ENCODE measurements at regions not wholly inside any gene's neighbourhood (a gene's known extent, or its start where the extent isn't known, plus 50 kb on each side); places are given as distances from the start of the nearest gene placed in this dataset.

DNA sequence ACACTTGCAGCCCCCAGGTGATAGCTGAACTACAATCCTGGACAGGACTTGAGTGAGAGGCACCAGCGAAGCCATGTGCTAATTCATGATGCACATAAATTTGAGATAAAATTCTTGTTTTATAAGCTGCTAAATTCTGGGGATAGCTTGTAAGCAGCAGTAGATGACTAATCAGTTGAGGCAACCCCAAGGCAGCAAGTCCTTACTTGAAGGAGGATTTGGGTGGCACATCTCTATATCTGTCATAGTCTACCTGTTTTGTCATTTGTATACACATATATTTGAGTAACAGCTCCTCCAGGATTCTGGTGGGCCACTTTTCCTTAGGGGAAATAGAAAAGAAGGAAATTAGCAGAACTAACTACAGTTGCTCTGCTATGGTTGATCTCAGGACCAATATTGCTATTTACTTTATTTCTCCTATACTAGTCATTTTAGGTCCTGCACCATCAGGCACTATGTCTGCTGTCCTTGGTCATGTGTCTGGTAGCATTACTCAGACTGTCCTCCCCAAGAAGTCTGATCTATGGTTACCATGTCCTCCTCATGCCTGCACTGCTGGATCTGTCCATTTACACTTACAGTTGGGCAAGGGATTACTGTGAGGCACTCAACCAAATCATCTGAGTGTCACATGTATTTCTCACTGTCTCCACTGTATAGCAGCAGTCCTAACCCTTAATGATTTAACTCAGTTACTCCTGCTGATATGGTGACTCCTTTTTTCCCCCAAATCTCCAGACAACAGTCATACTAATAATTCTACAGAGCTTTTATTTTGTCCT is 436.0 kb upstream of the CWC22 start:
- H3K4me3 Mint-ChIP-seq = no peak overlapping the region
- no peak for ATAC-seq (replicated peaks)
- H3K4me1 Mint-ChIP-seq = no peaks in the 10 kb centered on the region
- H3K27me3 Mint-ChIP-seq = peaks cover 4% of the 10 kb centered on the region
- peaks cover 3% of the 10 kb centered on the region for H3K9me3 Mint-ChIP-seq
- no peaks in the 10 kb centered on the region for H3K36me3 Mint-ChIP-seq (ENCODE audit: low read depth)
- no peak overlapping the region for H3K27ac Mint-ChIP-seq

DNA sequence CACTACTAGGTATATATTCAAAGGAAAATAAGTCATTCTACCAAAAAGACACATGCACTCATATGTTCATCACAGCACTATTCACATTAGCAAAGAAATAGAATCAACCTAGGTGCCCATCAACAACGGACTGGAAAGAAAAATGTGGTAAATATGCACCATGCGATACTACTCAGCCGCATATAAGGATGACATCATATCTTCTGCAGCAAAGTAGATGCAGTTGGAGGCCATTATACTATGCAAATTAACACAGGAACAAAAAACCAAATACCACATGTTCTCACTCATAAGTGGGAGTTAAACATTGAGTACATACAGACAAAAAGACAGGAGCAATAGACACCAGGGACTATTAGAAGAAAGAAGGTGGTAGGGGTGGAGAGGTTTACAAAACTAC is 412.1 kb upstream of the CWC22 start:
- H3K36me3 Mint-ChIP-seq (ENCODE audit: low read depth) = no peaks in the 10 kb centered on the region
- H3K4me1 Mint-ChIP-seq = no peaks in the 10 kb centered on the region
- no peak for ATAC-seq (replicated peaks)
- no peak overlapping the region for H3K4me3 Mint-ChIP-seq
- H3K27ac Mint-ChIP-seq = no peak overlapping the region
- H3K27me3 Mint-ChIP-seq = peaks cover under 1% of the 10 kb centered on the region
- H3K9me3 Mint-ChIP-seq = no peaks in the 10 kb centered on the region

DNA sequence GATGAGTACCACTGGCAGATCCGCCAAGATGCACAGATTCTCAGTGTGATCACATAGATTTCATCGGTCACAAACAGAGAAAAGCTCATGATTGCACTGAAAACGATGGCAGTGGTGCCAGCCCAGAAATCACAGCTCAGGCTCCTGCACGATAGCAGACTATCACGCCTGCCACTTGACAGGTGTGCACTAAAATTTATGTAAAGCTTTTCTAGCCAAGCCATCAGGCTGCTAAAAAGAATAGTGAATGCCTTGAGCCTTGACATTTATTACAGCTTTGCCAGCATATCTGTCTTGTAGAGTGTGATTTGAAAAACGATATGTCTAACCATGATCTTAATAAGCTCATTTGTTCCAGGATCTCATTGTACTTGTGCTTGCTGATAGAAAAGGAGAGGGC is 409.5 kb upstream of the CWC22 start:
- Mint-ChIP-seq H3K9me3 (no peaks in the 10 kb centered on the region), H3K27ac (no peak overlapping the region), H3K36me3 (ENCODE audit: low read depth) (no peaks in the 10 kb centered on the region), H3K27me3 (peaks cover 4% of the 10 kb centered on the region), H3K4me3 (no peak overlapping the region), H3K4me1 (no peaks in the 10 kb centered on the region)
- ATAC-seq (replicated peaks) = no peak

DNA sequence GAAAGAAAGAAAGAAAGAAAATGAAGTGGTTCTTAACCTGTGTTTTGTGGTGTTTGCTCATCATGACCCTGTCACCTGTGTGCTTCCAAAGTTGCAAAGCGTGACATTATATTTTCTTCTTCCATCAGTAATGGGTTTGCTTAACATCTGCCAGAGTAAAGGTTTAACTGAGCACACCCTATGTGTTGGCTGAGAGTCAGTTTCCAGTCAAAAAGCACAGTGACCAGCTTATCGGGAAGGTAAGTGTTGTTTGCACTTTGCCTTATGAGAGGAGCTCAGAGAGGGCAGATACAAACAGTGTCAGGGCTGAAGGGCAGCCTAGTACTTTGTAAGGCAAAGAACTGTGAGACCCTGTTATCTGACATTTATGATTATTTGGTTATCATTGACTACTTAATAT is 406.2 kb upstream of the CWC22 start:
- ATAC-seq (replicated peaks) = no peak
- no peaks in the 10 kb centered on the region for H3K4me1 Mint-ChIP-seq
- H3K4me3 Mint-ChIP-seq = no peak overlapping the region
- no peaks in the 10 kb centered on the region for H3K36me3 Mint-ChIP-seq (ENCODE audit: low read depth)
- peaks cover 8% of the 10 kb centered on the region for H3K27me3 Mint-ChIP-seq
- no peaks in the 10 kb centered on the region for H3K9me3 Mint-ChIP-seq
- no peak overlapping the region for H3K27ac Mint-ChIP-seq

DNA sequence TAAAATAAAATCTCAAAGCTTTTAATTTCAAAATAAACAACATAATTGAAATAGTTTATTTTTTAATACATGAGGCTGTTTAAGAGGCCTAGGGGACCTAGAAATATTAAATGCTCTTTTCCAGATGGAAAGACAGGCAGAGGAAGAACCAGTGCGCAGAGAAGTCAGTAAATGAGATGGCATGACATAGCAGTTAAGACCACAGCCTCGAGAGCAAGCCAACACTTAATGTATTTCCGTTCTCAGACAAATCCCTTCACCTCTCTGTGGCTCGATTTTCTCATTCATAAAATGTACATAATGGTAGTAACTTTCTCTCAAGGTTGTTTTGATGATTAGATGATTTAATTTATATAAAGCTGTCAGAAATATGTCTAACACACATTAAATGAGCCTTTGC is 405.1 kb upstream of the CWC22 start:
- Mint-ChIP-seq H3K36me3 (ENCODE audit: low read depth) (no peaks in the 10 kb centered on the region), H3K27ac (no peak overlapping the region), H3K4me3 (no peak overlapping the region), H3K27me3 (peaks cover 8% of the 10 kb centered on the region), H3K9me3 (no peaks in the 10 kb centered on the region), H3K4me1 (no peaks in the 10 kb centered on the region)
- ATAC-seq (replicated peaks) = no peak

DNA sequence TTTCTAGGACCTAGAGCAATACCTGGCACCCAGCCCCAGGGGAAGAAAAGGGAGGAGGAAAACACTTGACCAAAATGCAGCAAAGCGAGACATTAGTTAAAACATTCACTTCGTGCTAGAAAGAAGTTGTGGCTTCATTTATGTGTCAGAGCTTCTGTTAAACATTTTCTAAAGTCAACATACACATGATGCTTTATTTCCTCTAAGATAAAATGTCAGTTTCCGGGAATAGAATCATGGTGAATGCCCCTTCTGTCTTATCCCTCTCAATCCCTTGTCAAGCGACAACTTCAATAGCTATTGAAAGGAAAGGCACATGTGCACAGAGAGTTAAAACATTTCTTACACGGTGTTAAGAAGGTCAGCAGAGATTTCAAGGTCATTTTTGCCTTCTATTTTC is 404.6 kb upstream of the CWC22 start:
- H3K4me3 Mint-ChIP-seq = no peak overlapping the region
- no peak overlapping the region for H3K27ac Mint-ChIP-seq

DNA sequence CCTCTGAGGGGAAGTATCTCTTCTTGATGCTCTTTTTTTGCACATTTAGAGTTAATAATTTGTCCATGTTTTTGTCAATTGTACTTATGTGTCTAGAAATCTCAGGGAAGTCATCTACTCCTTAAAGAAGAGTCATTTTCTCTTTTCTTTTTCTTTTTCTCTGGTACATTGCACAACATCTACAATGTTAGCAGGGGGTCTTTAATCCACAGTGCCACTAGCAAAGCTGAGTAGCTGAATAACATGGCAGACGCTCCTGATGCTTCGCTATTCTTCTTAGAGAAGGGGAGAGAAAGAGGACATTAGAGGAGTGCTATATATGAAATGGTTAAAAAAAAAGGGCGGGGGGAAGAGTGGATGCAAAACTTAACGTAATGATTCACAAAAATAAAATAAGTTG is 399.6 kb upstream of the CWC22 start:
- Mint-ChIP-seq H3K4me3 (no peak overlapping the region), H3K36me3 (ENCODE audit: low read depth) (no peaks in the 10 kb centered on the region)
- no peak for ATAC-seq (replicated peaks)

More for the DNA sequence above, 404.6 kb upstream of the CWC22 start:
- Mint-ChIP-seq H3K9me3 (no peaks in the 10 kb centered on the region), H3K36me3 (ENCODE audit: low read depth) (no peaks in the 10 kb centered on the region), H3K27me3 (peaks cover 8% of the 10 kb centered on the region), H3K4me1 (no peaks in the 10 kb centered on the region)
- no peak for ATAC-seq (replicated peaks)

DNA sequence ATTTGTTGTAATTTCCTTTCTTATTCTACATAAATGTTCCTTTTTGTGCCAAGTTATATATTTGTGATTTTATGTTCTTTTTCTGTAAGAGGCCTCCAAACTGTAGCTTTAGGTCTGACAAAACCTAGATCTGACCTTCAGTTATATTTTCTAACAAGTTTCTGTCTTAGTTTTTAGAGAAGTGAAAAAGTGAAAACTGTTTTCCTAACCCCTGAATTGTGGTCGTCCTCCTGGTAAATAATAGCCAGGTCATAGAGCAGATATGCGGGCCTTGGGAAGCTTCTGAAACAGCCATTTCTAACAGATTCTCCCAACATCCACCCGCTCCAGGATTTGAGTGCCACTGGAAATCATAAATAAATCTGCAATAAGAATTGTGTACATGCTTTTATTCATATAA is 398.4 kb upstream of the CWC22 start:
- Mint-ChIP-seq H3K4me3 (no peak overlapping the region), H3K4me1 (no peaks in the 10 kb centered on the region), H3K27ac (no peak overlapping the region)

More for the DNA sequence above, 399.6 kb upstream of the CWC22 start:
- H3K27ac Mint-ChIP-seq = no peak overlapping the region
- no peaks in the 10 kb centered on the region for H3K9me3 Mint-ChIP-seq
- H3K4me1 Mint-ChIP-seq = no peaks in the 10 kb centered on the region
- peaks cover 4% of the 10 kb centered on the region for H3K27me3 Mint-ChIP-seq

DNA sequence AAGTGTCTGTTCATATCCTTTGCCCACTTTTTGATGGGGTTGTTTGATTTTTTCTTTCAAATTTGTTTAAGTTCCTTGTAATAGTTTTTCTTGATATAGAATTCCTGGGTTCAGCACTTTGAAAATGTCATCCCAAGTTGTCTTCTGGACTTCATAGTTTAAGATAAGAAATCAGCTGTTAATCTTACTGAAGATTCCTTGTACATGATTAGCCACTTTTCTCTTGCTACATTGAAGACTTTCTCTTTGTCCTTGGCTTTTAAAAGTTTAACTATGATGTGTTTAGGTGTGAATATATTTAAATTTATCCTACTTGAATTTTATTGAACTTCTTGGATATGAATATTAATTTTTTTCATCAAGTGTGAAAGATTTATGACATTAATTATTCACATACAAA is 387.2 kb upstream of the CWC22 start:
- H3K4me3 Mint-ChIP-seq = no peak overlapping the region
- H3K9me3 Mint-ChIP-seq = peaks cover 4% of the 10 kb centered on the region
- no peaks in the 10 kb centered on the region for H3K4me1 Mint-ChIP-seq
- H3K27ac Mint-ChIP-seq = no peak overlapping the region
- no peak for ATAC-seq (replicated peaks)
- H3K27me3 Mint-ChIP-seq = no peaks in the 10 kb centered on the region
- H3K36me3 Mint-ChIP-seq (ENCODE audit: low read depth) = no peaks in the 10 kb centered on the region

More for the DNA sequence above, 398.4 kb upstream of the CWC22 start:
- Mint-ChIP-seq H3K9me3 (no peaks in the 10 kb centered on the region), H3K27me3 (no peaks in the 10 kb centered on the region), H3K36me3 (ENCODE audit: low read depth) (no peaks in the 10 kb centered on the region)
- ATAC-seq (replicated peaks) = no peak

DNA sequence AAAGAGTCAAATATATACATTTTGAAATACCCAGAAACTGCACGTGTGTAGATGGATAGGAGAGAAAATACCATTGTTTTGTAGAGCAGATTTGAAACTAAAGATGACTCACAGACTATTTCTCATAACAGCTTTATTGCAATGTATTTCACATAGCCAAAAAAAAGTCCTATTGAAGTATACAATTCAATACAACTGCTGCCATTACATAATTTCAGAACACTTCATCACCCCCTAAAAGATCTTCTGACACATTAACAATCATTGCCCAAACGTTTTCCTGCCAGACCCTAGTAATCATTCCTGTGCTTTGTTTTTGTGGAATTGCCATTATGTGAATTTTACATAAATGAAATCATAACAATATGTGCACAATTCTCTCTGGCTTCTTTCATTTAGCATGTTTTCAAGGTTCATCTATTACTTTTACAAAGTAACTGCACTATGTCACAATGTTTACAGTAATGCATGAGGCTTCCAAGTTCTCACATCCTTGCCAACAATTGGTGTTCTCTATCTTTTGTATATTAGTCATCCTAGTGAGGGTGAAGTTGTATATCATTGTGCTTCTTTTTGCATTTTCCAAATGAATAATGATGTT is 378.6 kb upstream of the CWC22 start:
- Mint-ChIP-seq H3K4me3 (no peak overlapping the region), H3K9me3 (no peaks in the 10 kb centered on the region), H3K4me1 (no peaks in the 10 kb centered on the region), H3K27ac (no peak overlapping the region), H3K27me3 (no peaks in the 10 kb centered on the region), H3K36me3 (ENCODE audit: low read depth) (no peaks in the 10 kb centered on the region)
- no peak for ATAC-seq (replicated peaks)

DNA sequence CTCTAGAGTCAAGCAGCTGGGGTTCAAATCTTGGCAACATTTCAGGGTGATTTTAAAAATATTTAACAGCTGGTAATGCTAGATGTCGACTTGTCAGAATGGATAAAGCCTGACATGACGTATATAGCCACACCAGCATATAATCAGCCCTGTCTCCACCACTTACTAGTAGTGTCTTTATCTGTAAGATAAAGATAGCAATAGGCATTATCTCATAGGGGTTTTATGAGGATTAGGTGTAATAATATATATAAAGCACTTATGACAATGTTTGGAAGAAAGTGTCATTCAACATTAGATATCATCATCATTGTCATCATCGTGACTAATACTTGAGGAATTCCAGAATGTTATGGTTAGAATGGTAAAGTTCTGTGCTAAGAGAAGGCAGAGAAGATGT is 369.0 kb upstream of the CWC22 start:
- Mint-ChIP-seq H3K27me3 (no peaks in the 10 kb centered on the region), H3K27ac (no peak overlapping the region), H3K4me3 (no peak overlapping the region), H3K4me1 (no peaks in the 10 kb centered on the region), H3K9me3 (no peaks in the 10 kb centered on the region), H3K36me3 (ENCODE audit: low read depth) (no peaks in the 10 kb centered on the region)
- ATAC-seq (replicated peaks) = no peak

DNA sequence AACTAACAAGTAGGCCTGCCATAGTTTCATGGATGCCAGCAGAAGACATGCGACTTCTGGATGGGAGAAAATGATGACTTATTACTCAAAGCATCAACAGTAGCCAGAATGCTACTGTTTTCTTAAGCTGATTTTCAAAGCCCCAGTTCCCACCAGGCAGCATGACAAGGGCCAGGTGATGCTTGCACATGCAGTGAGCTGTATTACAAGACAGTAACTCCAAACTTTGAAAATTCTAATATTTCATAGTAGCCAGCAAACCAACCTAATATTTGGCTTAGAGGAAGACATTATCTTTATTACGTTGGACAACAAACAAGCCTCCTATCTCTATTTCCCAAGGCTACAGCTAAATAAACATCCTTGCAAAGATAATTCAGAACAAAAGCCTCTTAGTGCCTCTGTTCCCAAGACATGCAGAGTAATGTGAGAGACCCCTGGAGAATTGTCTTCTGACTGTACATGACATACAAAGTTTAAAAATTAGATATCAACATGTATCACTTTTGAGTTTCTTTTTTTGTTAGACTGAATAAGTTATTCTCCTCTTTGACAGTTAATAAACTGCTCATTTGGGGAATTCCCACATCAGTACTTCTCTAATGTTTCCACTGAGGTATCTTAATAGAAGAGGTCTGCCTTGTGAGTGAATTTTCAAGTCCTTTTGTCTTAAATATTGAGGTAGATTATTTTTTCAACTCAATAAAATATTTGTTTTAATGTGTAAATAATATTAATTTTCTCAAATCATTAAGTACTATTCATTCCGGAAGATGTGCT is 367.6 kb upstream of the CWC22 start:
- Mint-ChIP-seq H3K9me3 (no peaks in the 10 kb centered on the region), H3K27ac (no peak overlapping the region), H3K4me3 (no peak overlapping the region), H3K4me1 (no peaks in the 10 kb centered on the region), H3K27me3 (no peaks in the 10 kb centered on the region), H3K36me3 (ENCODE audit: low read depth) (no peaks in the 10 kb centered on the region)
- ATAC-seq (replicated peaks) = no peak

DNA sequence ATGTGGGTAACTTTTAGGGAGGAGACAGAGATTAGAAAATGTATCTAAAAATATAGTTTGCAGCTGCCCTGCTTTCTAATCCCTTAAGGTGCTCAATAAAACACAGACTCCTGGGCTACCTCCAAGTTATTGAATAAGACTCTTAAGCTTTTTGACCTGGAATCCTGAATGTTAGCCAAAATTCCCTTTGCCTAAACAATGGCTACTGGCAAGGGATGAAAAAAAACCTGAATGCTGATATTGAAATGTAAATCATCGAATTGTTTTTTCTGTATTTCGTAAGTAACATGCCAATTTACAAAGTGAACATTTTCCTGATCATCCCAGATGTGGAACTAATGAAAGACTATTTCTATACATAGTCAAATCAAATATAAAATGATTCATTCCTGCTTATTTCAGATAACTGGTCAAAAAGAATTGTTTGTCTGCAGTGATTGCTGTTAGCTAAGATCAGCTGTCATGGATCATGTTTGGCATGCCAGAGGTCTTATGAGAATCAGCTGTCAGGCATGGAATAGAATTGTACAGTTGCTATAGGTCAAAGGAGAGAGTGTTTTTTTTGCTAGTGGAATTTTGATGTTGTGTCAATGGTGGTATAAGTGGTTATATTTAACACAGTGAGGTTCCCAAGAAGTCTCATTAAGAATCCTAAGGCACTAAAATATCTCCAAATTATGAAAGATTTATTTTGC is 363.6 kb upstream of the CWC22 start:
- no peak overlapping the region for H3K4me3 Mint-ChIP-seq
- ATAC-seq (replicated peaks) = no peak
- H3K27ac Mint-ChIP-seq = no peak overlapping the region
- H3K36me3 Mint-ChIP-seq (ENCODE audit: low read depth) = no peaks in the 10 kb centered on the region
- no peaks in the 10 kb centered on the region for H3K9me3 Mint-ChIP-seq
- H3K4me1 Mint-ChIP-seq = no peaks in the 10 kb centered on the region
- H3K27me3 Mint-ChIP-seq = no peaks in the 10 kb centered on the region

DNA sequence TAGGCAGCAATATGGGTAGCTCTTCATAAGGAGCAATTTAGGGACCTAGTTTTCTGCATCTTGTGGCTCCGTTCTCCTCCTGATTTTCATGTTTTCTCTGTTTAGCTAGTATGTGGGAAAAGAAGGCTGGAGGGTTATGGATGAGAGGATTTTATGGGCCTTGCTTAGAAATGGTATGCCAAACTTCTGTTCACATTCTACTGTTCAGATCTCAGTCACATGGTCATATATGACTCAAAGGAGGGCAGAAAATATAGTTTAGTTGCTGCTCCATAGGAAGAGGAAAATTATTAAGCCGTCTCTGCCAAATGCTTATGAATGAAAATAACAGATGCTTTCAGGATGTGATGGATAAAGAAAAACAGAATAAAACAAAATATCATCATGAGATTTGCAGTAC is 361.8 kb upstream of the CWC22 start:
- Mint-ChIP-seq H3K9me3 (no peaks in the 10 kb centered on the region), H3K36me3 (ENCODE audit: low read depth) (no peaks in the 10 kb centered on the region), H3K4me3 (no peak overlapping the region), H3K4me1 (no peaks in the 10 kb centered on the region), H3K27me3 (no peaks in the 10 kb centered on the region), H3K27ac (no peak overlapping the region)
- no peak for ATAC-seq (replicated peaks)
